A549 (cell line): ENCODE measurements at regions not wholly inside any gene's neighbourhood (a gene's known extent, or its start where the extent isn't known, plus 50 kb on each side); places are given as distances from the start of the nearest gene placed in this dataset.
"Not testable (repeated sequence)": the region's sequence is repeated elsewhere in the genome, so short reads cannot be mapped to it uniquely, and the experiment has no call there.

Experiments used
- ATAC-seq, 2 experiments: fragments of 200-7000 bp in 1 of 2; fragments of >200 bp in 1 of 2; cut with Nextera tagmentation in 1 of 2; cut with Tn5 transposase in 1 of 2; 3 replicates each; pipeline versions ENCODE4 v1.8.0 to v1.9.1; 2018 to 2020; ENCODE audit warnings: mild to moderate bottlenecking in 1 of 2, moderate library complexity in 1 of 2
- CTCF ChIA-PET: fragments of 300-600 bp; sonication (Branson Sonifier 250); formaldehyde crosslinking; extraction: SDS; loops from one replicate; lab custom pipeline; 2021; ENCODE audit warnings: antibody characterized with exemption, inconsistent platforms; lab: Yijun Ruan, JAX
- POLR2A ChIA-PET: fragments of 350-600 bp; formaldehyde crosslinking; extraction: SDS; loops from one replicate; lab custom pipeline; 2021; ENCODE audit warnings: antibody characterized with exemption, inconsistent platforms; lab: Yijun Ruan, JAX
- DNase-seq, 2 experiments: peaks; one replicate each; pipeline versions ENCODE4 v3.0.0 to v3.0.0-alpha.2; 2011 to 2016; ENCODE audit warnings: low read depth in 1 of 2, low spot score in 1 of 2
- FAIRE-seq: peaks from 2 replicates; lab custom pipeline; 2011; peaks lifted over from hg19 to GRCh38; lab: Jason Lieb, UNC
- H3K27ac ChIP-seq, 2 experiments: fragments of >200 bp; sonication (Bioruptor Twin); formaldehyde crosslinking; 3 replicates each; pipeline ENCODE4 v1.5.1; 2016 to 2017
- H3K4me1 ChIP-seq: fragments of >200 bp; sonication (Bioruptor Twin); formaldehyde crosslinking; 3 replicates; pipeline ENCODE4 v1.6.1; 2016
- H3K4me2 ChIP-seq: fragments of >200 bp; sonication (Bioruptor Twin); formaldehyde crosslinking; 3 replicates; pipeline ENCODE4 v1.6.1; 2016
- H3K4me3 ChIP-seq: fragments of >200 bp; sonication (Bioruptor Twin); formaldehyde crosslinking; 3 replicates; pipeline ENCODE4 v1.5.1; 2016
- H3K9me3 ChIP-seq: fragments of >200 bp; sonication (Bioruptor Twin); formaldehyde crosslinking; 3 replicates; pipeline ENCODE4 v1.6.1; 2016
- ATOH8 ChIP-seq: fragments of 250-450 bp; sonication (Bioruptor Pico); IDR thresholded peaks from 2 replicates; pipeline ENCODE4 v1.5.0; 2020; ENCODE audit warnings: low read depth, mild to moderate bottlenecking, moderate library complexity
- BHLHE40 ChIP-seq: IDR thresholded peaks from 2 replicates; pipeline ENCODE4 v1.6.1; 2012; ENCODE audit warnings: low read depth, low read length, inconsistent platforms
- CBX8 ChIP-seq: fragments of 200-600 bp; sonication (generic); IDR thresholded peaks from 2 replicates; pipeline ENCODE4 v1.6.1; 2016
- CEBPB ChIP-seq, 2 experiments: fragments of >200 bp in 1 of 2; sonication (Bioruptor Twin) in 1 of 2; formaldehyde crosslinking in 1 of 2; IDR thresholded peaks; 2 replicates each; pipeline ENCODE4 v1.6.1; 2012 to 2016
- EHF ChIP-seq: fragments of 250-450 bp; sonication (Bioruptor Pico); IDR thresholded peaks from 2 replicates; pipeline ENCODE4 v1.5.0; 2020; ENCODE audit warnings: mild to moderate bottlenecking
- EP300 ChIP-seq, 2 experiments: fragments of >200 bp; sonication (Bioruptor Twin); formaldehyde crosslinking; IDR thresholded peaks; 2 replicates in 1 of 2; 3 replicates in 1 of 2; pipeline ENCODE4 v1.6.1; 2016 to 2017
- ESRRA ChIP-seq: fragments of 150-350 bp; IDR thresholded peaks from 2 replicates; pipeline ENCODE4 v1.6.1; 2014; ENCODE audit warnings: mild to moderate bottlenecking, low read length, borderline replicate concordance
- FOXS1 ChIP-seq: fragments of 250-450 bp; sonication (Bioruptor Pico); IDR thresholded peaks from 2 replicates; pipeline ENCODE4 v1.5.0; 2020; ENCODE audit warnings: mild to moderate bottlenecking, moderate library complexity
- GATA3 ChIP-seq: IDR thresholded peaks from 2 replicates; pipeline ENCODE4 v1.6.1; 2012; ENCODE audit warnings: borderline replicate concordance
- HDAC2 ChIP-seq: fragments of 200-600 bp; sonication (generic); IDR thresholded peaks from 2 replicates; pipeline ENCODE4 v1.6.1; 2016
- HEYL ChIP-seq: fragments of 250-450 bp; sonication (Bioruptor Pico); IDR thresholded peaks from 2 replicates; pipeline ENCODE4 v1.8.0; 2021; ENCODE audit warnings: mild to moderate bottlenecking, moderate library complexity
- HOXA7 ChIP-seq: fragments of 250-450 bp; sonication (Bioruptor Pico); IDR thresholded peaks from 2 replicates; pipeline ENCODE4 v1.5.0; 2020; ENCODE audit warnings: mild to moderate bottlenecking, moderate library complexity
- HOXB5 ChIP-seq: fragments of 250-450 bp; sonication (Bioruptor Pico); IDR thresholded peaks from 2 replicates; pipeline ENCODE4 v1.5.0; 2020; ENCODE audit warnings: mild to moderate bottlenecking, moderate library complexity
- JUN ChIP-seq, 2 experiments: fragments of >200 bp; sonication (Bioruptor Twin); formaldehyde crosslinking; IDR thresholded peaks; 2 replicates in 1 of 2; 3 replicates in 1 of 2; pipeline ENCODE4 v1.6.1; 2016 to 2017
- KDM1A ChIP-seq: fragments of 200-600 bp; sonication (generic); IDR thresholded peaks from 2 replicates; pipeline ENCODE4 v1.6.1; 2016; ENCODE audit warnings: low read depth, mild to moderate bottlenecking
- MAZ ChIP-seq: fragments of 150-350 bp; IDR thresholded peaks from 2 replicates; pipeline ENCODE4 v1.6.1; 2014; ENCODE audit warnings: antibody characterized with exemption, low read depth, low read length, borderline replicate concordance
- PHF8 ChIP-seq: fragments of 200-600 bp; sonication (generic); IDR thresholded peaks from 2 replicates; pipeline ENCODE4 v1.6.1; 2016; ENCODE audit warnings: low read depth, mild to moderate bottlenecking, antibody characterized with exemption, moderate library complexity, borderline replicate concordance
- POLR2A ChIP-seq: IDR thresholded peaks from 2 replicates; pipeline ENCODE4 v1.6.1; 2012; ENCODE audit warnings: mild to moderate bottlenecking, low read length
- RCOR1 ChIP-seq: fragments of 150-350 bp; IDR thresholded peaks from 2 replicates; pipeline ENCODE4 v1.6.1; 2014; ENCODE audit warnings: antibody characterized with exemption, low read length, low read depth
- RFX5 ChIP-seq: fragments of 450-650 bp; IDR thresholded peaks from 2 replicates; pipeline ENCODE4 v1.7.1; 2014; ENCODE audit warnings: antibody characterized with exemption, mild to moderate bottlenecking, moderate library complexity
- TFCP2L1 ChIP-seq: fragments of 250-450 bp; sonication (Bioruptor Pico); IDR thresholded peaks from 2 replicates; pipeline ENCODE4 v1.5.0; 2021; ENCODE audit warnings: mild to moderate bottlenecking
- ZC3H11A ChIP-seq: fragments of 450-650 bp; IDR thresholded peaks from 2 replicates; pipeline ENCODE4 v1.6.1; 2014; ENCODE audit warnings: antibody characterized with exemption, mild to moderate bottlenecking
- ZFP36 ChIP-seq: fragments of 450-650 bp; IDR thresholded peaks from 2 replicates; pipeline ENCODE4 v1.6.1; 2014; ENCODE audit warnings: borderline replicate concordance; ENCODE audit not compliant: partially characterized antibody
- ZNF302 ChIP-seq: fragments of 250-450 bp; sonication (Bioruptor Pico); IDR thresholded peaks from 2 replicates; pipeline ENCODE4 v1.9.0; 2021; ENCODE audit warnings: inconsistent platforms, mild to moderate bottlenecking, moderate library complexity
- WGBS: methylation state at CpG from one replicate; pipeline ENCODE4 v1.1.6; 2017; ENCODE audit errors: missing lambda C conversion rate; 5-methylcytosine and 5-hydroxymethylcytosine counted together
- TF ChIP-seq, protein P1 (sequence below): IDR thresholded peaks from 2 replicates; pipeline ENCODE4 v1.6.1; 2012

DNA sequence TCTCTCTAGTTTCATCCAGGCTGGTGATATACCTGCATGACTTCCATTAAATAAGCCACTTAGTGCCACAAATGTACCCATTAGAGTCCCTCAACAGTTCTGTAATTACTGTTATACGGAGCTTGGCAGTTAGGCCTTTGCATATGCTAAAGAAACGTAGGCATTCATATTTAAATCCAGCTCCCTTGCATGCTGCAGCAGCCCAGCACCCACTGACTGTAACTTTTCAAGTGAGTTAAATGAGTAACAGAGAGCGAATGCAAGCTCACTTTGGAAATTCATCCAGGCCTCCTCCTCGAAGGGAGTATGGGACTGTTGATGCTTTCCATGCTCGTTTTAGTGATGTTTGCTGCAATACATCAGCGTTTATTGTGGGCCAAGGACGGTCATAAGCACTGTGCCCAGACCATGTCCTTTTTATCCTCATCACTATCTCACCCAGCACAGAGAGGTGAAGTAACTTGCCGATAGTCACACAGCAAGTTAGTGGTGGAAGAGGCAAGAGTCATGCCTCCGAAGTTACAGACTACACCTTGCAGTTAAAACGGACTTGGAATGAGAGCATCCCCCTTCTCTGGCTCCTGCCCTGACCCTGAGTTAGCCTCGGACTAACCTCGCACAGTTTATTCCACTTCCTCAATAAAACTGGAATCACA, 179.4 kb upstream of the PDE10A start:
- Histone ChIP-seq H3K9me3 (no peaks in the 10 kb centered on the region), H3K4me1 (peaks cover 20% of the 10 kb centered on the region), H3K4me3 (no peak overlapping the region), H3K27ac (no peak overlapping the region), H3K4me2 (no peak overlapping the region)
- TF ChIP-seq FOXS1 (CRISPR knock-in tag) (no peak), ZFP36 (peak; percentile 38), CBX8 (no peak), HEYL (CRISPR knock-in tag) (no peak), KDM1A (0 out of 2 replicates have a peak, but pooled peaks have one; percentile 19)
- DNase-seq, result no peak
- ChIA-PET POLR2A (no interaction called here), CTCF (interaction anchor here (2.3 kb wide), 1 partner anchor 8 kb away, joined by 8 read pairs; no protein-coding TSS in a partner anchor)
- no peak for FAIRE-seq
- WGBS, result 82% methylated on average over 12 of the region's 12 CpGs
- ATAC-seq, result no peak

DNA sequence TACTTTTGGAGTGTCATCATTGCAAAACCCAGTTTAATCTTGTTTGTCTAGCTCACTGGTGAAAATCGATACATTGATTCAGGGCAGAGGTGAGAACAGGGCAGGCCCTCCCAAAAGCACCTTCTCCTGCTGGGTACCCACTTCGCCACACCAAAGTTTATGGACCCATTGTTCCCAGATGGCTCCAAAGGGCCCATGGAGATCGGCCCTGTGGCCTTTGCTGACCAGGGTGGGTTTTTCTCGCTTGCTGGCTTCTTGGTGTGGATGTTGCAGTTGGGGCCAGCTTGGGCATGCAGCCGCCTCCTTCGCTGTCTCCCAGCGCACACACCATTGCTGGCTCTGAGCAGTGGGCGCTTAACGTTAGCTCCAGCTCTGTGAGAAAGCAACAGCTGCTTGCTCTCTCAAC, 178.1 kb upstream of the PDE10A start:
- no peak for FAIRE-seq
- H3K4me3 ChIP-seq, result no peak overlapping the region
- no peak overlapping the region for H3K27ac ChIP-seq
- ATAC-seq, result no peak
- no peak for DNase-seq
- ChIA-PET POLR2A (no interaction called here), CTCF (interaction anchor here (0.8 to 2.3 kb wide), 2 partner anchors 9 to 13 kb away, joined by 3 to 8 read pairs; no protein-coding TSS in a partner anchor)
- no peak overlapping the region for H3K4me2 ChIP-seq
- TF ChIP-seq, protein P1, sequence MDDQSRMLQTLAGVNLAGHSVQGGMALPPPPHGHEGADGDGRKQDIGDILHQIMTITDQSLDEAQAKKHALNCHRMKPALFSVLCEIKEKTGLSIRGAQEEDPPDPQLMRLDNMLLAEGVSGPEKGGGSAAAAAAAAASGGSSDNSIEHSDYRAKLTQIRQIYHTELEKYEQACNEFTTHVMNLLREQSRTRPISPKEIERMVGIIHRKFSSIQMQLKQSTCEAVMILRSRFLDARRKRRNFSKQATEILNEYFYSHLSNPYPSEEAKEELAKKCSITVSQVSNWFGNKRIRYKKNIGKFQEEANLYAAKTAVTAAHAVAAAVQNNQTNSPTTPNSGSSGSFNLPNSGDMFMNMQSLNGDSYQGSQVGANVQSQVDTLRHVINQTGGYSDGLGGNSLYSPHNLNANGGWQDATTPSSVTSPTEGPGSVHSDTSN, result no peak
- TF ChIP-seq MAZ (no peak), JUN (IDR thresholded peaks at IDR 0.05) (no peak), ZC3H11A (no peak), POLR2A (no peak), RFX5 (no peak)
- peaks cover 11% of the 10 kb centered on the region for H3K4me1 ChIP-seq
- H3K9me3 ChIP-seq, result no peaks in the 10 kb centered on the region
- 94% methylated on average over 9 of the region's 9 CpGs for WGBS

GRCh38 chr6:165837948-165838745, 175.1 kb upstream of the PDE10A start:
- no peak for DNase-seq
- 88% methylated on average over 9 of the region's 9 CpGs for WGBS
- ATAC-seq, result no peak
- POLR2A ChIA-PET, result no interaction called here
- H3K4me2 ChIP-seq, result no peak overlapping the region
- H3K9me3 ChIP-seq, result no peaks in the 10 kb centered on the region
- TF ChIP-seq EHF (CRISPR knock-in tag), result no peak
- TF ChIP-seq ESRRA, result no peak
- TF ChIP-seq GATA3, result no peak
- no peak overlapping the region for H3K4me3 ChIP-seq
- FAIRE-seq, result no peak
- peaks cover 27% of the 10 kb centered on the region for H3K4me1 ChIP-seq
- H3K27ac ChIP-seq, result no peak overlapping the region
- CTCF ChIA-PET, result interaction anchor here (2.7 kb wide), 1 partner anchor 12 kb away, joined by 10 read pairs; no protein-coding TSS in a partner anchor

GRCh38 chr6:165836648-165837047, 173.6 kb upstream of the PDE10A start:
- H3K27ac ChIP-seq, DNase-seq, H3K4me3 ChIP-seq, ATAC-seq, POLR2A ChIA-PET, H3K9me3 ChIP-seq, FAIRE-seq, H3K4me2 ChIP-seq: not testable (repeated sequence)
- CTCF ChIA-PET, result interaction anchor here (1.4 to 2.7 kb wide), 2 partner anchors 13 to 22 kb away, joined by 4 to 10 read pairs; no protein-coding TSS in a partner anchor
- WGBS, result 81% methylated on average over 4 of the region's 4 CpGs
- H3K4me1 ChIP-seq, result peaks cover 31% of the 10 kb centered on the region

GRCh38 chr6:165835410-165835851, 172.4 kb upstream of the PDE10A start:
- FAIRE-seq (no peak), DNase-seq (no peak), ATAC-seq (peak; percentile 14 to 43; a peak in 3 of 6 replicates)
- H3K27ac ChIP-seq, result no peak overlapping the region
- POLR2A ChIA-PET, result no interaction called here
- H3K9me3 ChIP-seq, result no peaks in the 10 kb centered on the region
- CTCF ChIA-PET, result interaction anchor here (2.7 kb wide), 1 partner anchor 15 kb away, joined by 10 read pairs; no protein-coding TSS in a partner anchor
- 87% methylated on average over 12 of the region's 13 CpGs for WGBS
- H3K4me1 ChIP-seq, result peaks cover 31% of the 10 kb centered on the region
- peak overlapping the region; percentile 45; the same call in 1 of the 3 replicates for H3K4me2 ChIP-seq
- no peak overlapping the region for H3K4me3 ChIP-seq
- no peak for TF ChIP-seq EP300 (IDR thresholded peaks at IDR 0.05)
- TF ChIP-seq PHF8, result no peak
- no peak for TF ChIP-seq TFCP2L1 (CRISPR knock-in tag)
- no peak for TF ChIP-seq BHLHE40
- TF ChIP-seq HOXA7 (CRISPR knock-in tag), result no peak
- TF ChIP-seq HOXB5 (CRISPR knock-in tag), result no peak
- TF ChIP-seq HDAC2, result no peak
- no peak for TF ChIP-seq ZNF302 (CRISPR knock-in tag)
- no peak for TF ChIP-seq CEBPB (IDR thresholded peaks at IDR 0.05)
- TF ChIP-seq RCOR1, result no peak
- TF ChIP-seq ATOH8, result no peak
